GM12878 (cell line): ENCODE measurements at regions not wholly inside any gene's neighbourhood (a gene's known extent, or its start where the extent isn't known, plus 50 kb on each side); places are given as distances from the start of the nearest gene placed in this dataset.
"Not testable (repeated sequence)": the region's sequence is repeated elsewhere in the genome, so short reads cannot be mapped to it uniquely, and the experiment has no call there.

Experiments used
- ATAC-seq: fragments of 200-7000 bp; cut with Tn5 transposase; 3 replicates; pipeline ENCODE4 v1.9.1; 2020; ENCODE audit warnings: mild to moderate bottlenecking, moderate library complexity
- BruUV-seq: library from RNA; stranded (reverse); fragments of 400-500 nt; replicated peaks from 2 replicates; lab custom pipeline; 2021; lab: Mats Ljungman, UMichigan
- CTCF ChIA-PET: fragments of 300-600 bp; sonication (Branson Sonifier 250); formaldehyde crosslinking; extraction: SDS; loops from one replicate; lab custom pipeline; 2021; ENCODE audit warnings: inconsistent platforms; lab: Yijun Ruan, JAX
- POLR2A ChIA-PET: fragments of 350-600 bp; formaldehyde crosslinking; extraction: SDS; loops from one replicate; lab custom pipeline; 2021; ENCODE audit warnings: inconsistent platforms; lab: Charles Lee
- RAD21 ChIA-PET: fragments of 300-600 bp; sonication (Branson Sonifier 250); formaldehyde crosslinking; loops from one replicate; lab custom pipeline; 2023; ENCODE audit warnings: antibody characterized with exemption; ENCODE audit not compliant: unreplicated experiment; lab: Charles Lee
- SMC1A ChIA-PET: fragments of 300-600 bp; sonication (Branson Sonifier 250); formaldehyde crosslinking; loops from one replicate; lab custom pipeline; 2023; ENCODE audit not compliant: unreplicated experiment, uncharacterized antibody; lab: Charles Lee
- DNase-seq: peaks from one replicate; pipeline ENCODE4 v3.0.0-alpha.2; 2011; ENCODE audit warnings: low read depth, low spot score
- FAIRE-seq: peaks from 3 replicates; lab custom pipeline; 2011; peaks lifted over from hg19 to GRCh38; lab: Jason Lieb, UNC
- H2AFZ ChIP-seq: 2 replicates; pipeline ENCODE4 v1.6.0; 2011; ENCODE audit warnings: low read depth, low read length, control low read depth; ENCODE audit not compliant: control insufficient read depth
- H3K27ac ChIP-seq: 2 replicates; pipeline ENCODE4 v1.5.1; 2011; ENCODE audit warnings: control low read depth; ENCODE audit not compliant: control insufficient read depth, insufficient read depth
- H3K27me3 ChIP-seq, 2 experiments: replicated peaks in 1 of 2; 2 replicates each; pipeline versions ENCODE4 v1.6.0 to v1.6.1; 2011; ENCODE audit warnings: low read length in 1 of 2; ENCODE audit not compliant: control insufficient read depth in 2 of 2, insufficient read depth in 2 of 2
- H3K36me3 ChIP-seq, 2 experiments: 2 replicates each; pipeline ENCODE4 v1.5.1; 2011; ENCODE audit warnings: low read length in 1 of 2; ENCODE audit not compliant: control insufficient read depth in 2 of 2, insufficient read depth in 2 of 2
- H3K4me1 ChIP-seq: 2 replicates; pipeline ENCODE4 v1.6.1; 2011; ENCODE audit warnings: mild to moderate bottlenecking, low read length, moderate library complexity, mixed read lengths; ENCODE audit not compliant: control insufficient read depth, insufficient read depth
- H3K4me2 ChIP-seq: 2 replicates; pipeline ENCODE4 v1.6.0; 2011; ENCODE audit warnings: control low read depth; ENCODE audit not compliant: control insufficient read depth, insufficient read depth
- H3K4me3 ChIP-seq: fragments of 200-600 bp; sonication (generic); 2 replicates; pipeline ENCODE4 v1.5.1; 2016
- H3K79me2 ChIP-seq: 2 replicates; pipeline ENCODE4 v1.6.0; 2011; ENCODE audit warnings: low read length; ENCODE audit not compliant: control insufficient read depth, insufficient read depth
- H3K9ac ChIP-seq: 2 replicates; pipeline ENCODE4 v1.8.0; 2011; ENCODE audit warnings: low read length, control low read depth, mixed read lengths; ENCODE audit not compliant: control insufficient read depth, insufficient read depth
- H3K9me3 ChIP-seq: replicated peaks from 3 replicates; pipeline ENCODE4 v1.5.1; 2011; ENCODE audit warnings: mild to moderate bottlenecking, low read length; ENCODE audit not compliant: control insufficient read depth, insufficient read depth
- H4K20me1 ChIP-seq: 2 replicates; pipeline ENCODE4 v1.6.0; 2011; ENCODE audit not compliant: control insufficient read depth, insufficient read depth
- BCL11A ChIP-seq: IDR thresholded peaks from 2 replicates; pipeline ENCODE4 v1.6.1; 2011; ENCODE audit warnings: low read depth, low read length
- BHLHE40 ChIP-seq, 2 experiments: fragments of 450-650 bp in 1 of 2; IDR thresholded peaks; 2 replicates each; pipeline ENCODE4 v1.6.1; 2011 to 2017; ENCODE audit warnings: low read depth in 2 of 2, borderline replicate concordance in 1 of 2, improper control_type of control experiment in 1 of 2, low read length in 1 of 2, mild to moderate bottlenecking in 1 of 2
- WGBS: methylation state at CpG from one replicate; pipeline ENCODE4 v1.1.6; 2016; ENCODE audit warnings: low lambda C conversion rate; ENCODE audit not compliant: insufficient replicate concordance, insufficient coverage; ENCODE audit errors: missing lambda C conversion rate; 5-methylcytosine and 5-hydroxymethylcytosine counted together
- in situ Hi-C: fragments of 300-500 bp; cut with MboI; formaldehyde crosslinking; loops from 9 replicates; pipeline ENCODE4 v1.14.3; 2018; ENCODE audit warnings: mixed read lengths
- intact Hi-C: fragments of 100-400 bp; cut with micrococcal nuclease; formaldehyde crosslinking; loops from one replicate; pipeline ENCODE4 v1.14.2; 2022; ENCODE audit not compliant: unreplicated experiment

DNA sequence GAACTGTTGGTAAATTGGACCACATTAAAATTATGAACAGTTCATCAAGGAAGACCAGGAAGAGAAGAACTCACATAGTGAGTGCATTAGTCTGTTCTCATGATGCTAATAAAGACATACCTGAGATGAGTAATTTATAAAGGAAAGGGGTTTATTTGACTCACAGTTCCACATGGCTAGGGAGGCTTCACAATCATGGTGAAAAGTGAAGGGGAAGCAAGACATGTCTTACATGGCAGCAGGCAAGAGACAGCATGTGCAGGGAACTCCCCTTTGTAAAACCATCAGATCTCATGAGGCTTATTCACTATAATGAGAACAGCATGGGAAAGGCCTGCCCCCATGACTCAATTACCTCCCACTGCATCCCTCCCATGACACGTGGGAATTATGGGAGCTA is 135.9 kb upstream of the MAN2A1 start:
- ChIA-PET POLR2A (no interaction called here), RAD21 (no interaction called here), SMC1A (interaction anchor here (1.0 kb wide), 1 partner anchor 142 kb away, joined by 3 read pairs; no protein-coding TSS in a partner anchor), CTCF (no interaction called here)
- Histone ChIP-seq H3K4me1 (no peaks in the 10 kb centered on the region), H3K4me2 (no peak overlapping the region), H3K27me3 (no peaks in the 10 kb centered on the region), H3K9me3 (no peaks in the 10 kb centered on the region), H3K79me2 (no peaks in the 10 kb centered on the region), H4K20me1 (no peaks in the 10 kb centered on the region), H2AFZ (no peak overlapping the region), H3K9ac (no peak overlapping the region), H3K27ac (no peak overlapping the region), H3K36me3 (no peaks in the 10 kb centered on the region), H3K4me3 (no peak overlapping the region)
- intact Hi-C loops: no loop called here
- TF ChIP-seq BHLHE40 (IDR thresholded peaks at IDR 0.05; ENCODE audit: borderline replicate concordance in 1 of 2, low read depth in 2 of 2, low read length in 1 of 2) (peak in 1 of 2 experiments; percentile 49; a peak in 1 of 4 replicates), BCL11A (no peak)
- no TSS peak for BruUV-seq
- no peak for FAIRE-seq
- in situ Hi-C loops: no loop called here
- ATAC-seq: no peak
- DNase-seq: no peak
- WGBS: 0% methylated on average over 1 of the region's 1 CpG

DNA sequence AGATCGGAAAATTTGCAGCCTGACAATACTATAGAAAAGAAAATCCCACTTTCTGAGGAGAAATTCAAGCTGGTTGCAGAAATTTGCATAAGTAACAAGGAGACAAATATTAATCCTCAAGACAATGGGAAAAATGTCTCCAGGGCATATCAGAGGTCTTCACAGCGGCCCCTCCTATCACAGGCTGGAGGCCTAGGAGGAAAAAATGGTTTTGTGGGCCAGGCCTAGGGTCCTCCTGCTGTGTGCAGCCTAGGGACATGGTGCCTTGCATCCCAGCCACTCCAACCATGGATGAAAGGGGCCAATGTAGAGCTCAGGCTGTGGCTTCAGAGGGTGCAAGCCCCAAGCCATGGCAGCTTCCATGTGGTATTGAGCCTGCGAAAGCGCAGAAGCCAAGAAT is 138.5 kb upstream of the MAN2A1 start:
- H4K20me1 ChIP-seq, BruUV-seq, H3K27me3 ChIP-seq, H3K9me3 ChIP-seq, H3K9ac ChIP-seq, H3K4me1 ChIP-seq, RAD21 ChIA-PET, intact Hi-C loops, DNase-seq, POLR2A ChIA-PET, H2AFZ ChIP-seq, H3K36me3 ChIP-seq, H3K27ac ChIP-seq, H3K4me2 ChIP-seq, ATAC-seq, in situ Hi-C loops, H3K79me2 ChIP-seq, H3K4me3 ChIP-seq, FAIRE-seq, SMC1A ChIA-PET, CTCF ChIA-PET: not testable (repeated sequence)
- WGBS: 64% methylated on average over 4 of the region's 4 CpGs
